GM18502 (cell line): ENCODE measurements at regions not wholly inside any gene's neighbourhood (a gene's known extent, or its start where the extent isn't known, plus 50 kb on each side); places are given as distances from the start of the nearest gene placed in this dataset.

Source experiments
- ATAC-seq: cut with Tn5 transposase; IDR thresholded peaks from one replicate; pipeline ENCODE4 v1.9.1; 2021; ENCODE audit warnings: mild to moderate bottlenecking; ENCODE audit not compliant: unreplicated experiment, poor library complexity

- ATAC-seq = no peak
Observed at GRCh38 chr5:143571642-143572624, 168.4 kb upstream of the NR3C1 start.

DNA sequence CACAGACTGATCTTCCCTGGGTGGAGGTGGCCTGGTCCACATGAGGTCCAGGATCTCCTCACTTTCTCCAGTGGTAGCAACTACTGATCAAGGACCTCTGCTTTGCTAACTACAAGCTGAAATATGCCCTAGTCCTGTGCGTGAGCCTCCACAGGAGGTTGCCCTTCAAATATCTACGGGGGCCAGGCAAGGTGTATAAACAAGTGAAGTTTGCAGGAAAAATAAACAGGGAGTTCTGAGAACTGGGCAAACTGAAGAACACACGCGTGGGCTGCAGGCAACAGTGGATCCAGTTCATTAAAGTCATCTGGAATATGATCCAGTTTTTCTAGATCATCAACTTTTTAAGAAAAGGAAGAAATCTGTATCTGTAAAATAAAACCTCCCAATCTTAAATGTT is 167.5 kb upstream of the NR3C1 start:
- ATAC-seq = no peak

- ATAC-seq = no peak
Observed at GRCh38 chr5:143569722-143570567, 166.5 kb upstream of the NR3C1 start.

DNA sequence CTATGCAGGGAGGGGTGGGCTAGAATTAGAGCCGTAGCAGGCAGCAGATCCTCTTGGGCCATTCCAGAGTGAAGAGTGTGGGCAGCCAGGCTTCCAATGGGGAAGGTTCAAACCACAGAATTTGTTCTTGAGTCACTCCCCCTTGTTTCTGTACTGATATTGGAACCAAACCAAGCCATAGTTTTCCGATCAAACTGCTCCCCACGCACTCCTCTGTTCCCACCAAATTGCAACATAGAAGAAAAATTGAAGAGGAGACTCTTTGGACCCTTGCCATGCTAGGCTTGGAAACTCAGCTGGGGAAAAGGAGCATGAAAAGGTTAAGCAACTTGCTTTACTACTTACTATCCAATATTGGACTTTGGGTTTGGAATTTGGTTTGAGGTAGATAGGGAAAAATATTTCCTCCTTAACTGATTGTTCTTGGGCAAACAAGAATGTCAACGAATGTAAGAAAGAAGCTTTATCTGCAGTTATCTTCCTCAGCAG is 165.8 kb upstream of the NR3C1 start:
- ATAC-seq = no peak

DNA sequence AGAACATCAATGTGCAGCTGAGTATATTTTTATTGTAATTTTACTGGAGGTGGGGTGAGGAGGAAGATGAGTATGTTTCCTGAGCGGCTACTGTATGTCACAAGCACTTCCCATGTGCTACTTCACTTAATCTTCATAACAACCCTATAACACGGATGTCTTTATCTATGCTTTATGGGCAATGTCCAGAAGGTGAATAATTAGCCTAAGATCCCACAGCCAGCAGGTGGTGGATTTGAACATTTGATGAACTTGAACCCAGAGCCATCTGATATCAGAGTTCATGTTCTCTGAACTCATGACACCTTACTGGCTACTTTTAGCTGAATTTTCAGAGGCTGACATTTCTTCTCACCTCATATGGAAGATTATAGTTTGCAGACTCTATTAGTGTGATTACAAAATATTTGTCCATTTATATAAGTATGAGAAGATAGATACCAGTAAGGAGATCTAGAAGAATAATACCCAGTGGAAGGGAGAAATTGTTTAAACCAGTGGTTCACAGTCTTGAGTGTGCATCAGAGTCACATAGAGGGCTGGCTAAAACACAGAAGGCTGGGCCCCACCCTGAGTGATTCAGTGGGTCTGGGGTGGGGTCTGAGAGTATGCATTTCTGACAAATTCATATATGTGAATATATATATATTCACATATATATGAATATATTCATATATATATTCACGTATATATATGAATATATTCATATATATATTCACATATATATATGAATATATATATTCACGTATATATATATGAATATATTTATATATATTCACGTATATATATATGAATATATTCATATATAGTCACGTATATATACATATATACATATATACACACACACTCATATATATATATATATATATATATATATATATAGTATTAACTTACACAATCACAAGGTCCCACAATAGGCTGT is 164.4 kb upstream of the NR3C1 start:
- ATAC-seq = no peak

DNA sequence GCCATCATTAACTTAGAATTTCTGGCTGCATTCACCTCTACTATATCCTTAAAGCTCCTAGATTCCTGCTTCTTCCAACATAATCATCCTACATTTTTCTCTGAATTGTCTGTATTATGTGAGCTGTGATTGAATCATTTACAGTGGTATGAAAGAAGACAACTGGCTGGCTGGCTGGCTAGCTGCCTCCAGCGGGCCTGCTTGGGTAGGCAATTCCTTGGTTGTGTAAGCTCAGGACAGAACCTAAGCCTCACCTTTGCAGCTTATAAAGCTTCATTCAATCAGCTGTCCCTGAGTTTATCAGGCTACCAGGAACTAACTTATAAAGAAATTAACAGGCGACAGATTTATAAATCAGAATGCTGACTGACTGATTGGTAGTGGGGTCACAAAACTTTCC is 162.7 kb upstream of the NR3C1 start:
- no peak for ATAC-seq

- ATAC-seq = peak; percentile 99
Observed at GRCh38 chr5:143564417-143564816, 160.9 kb upstream of the NR3C1 start.

- ATAC-seq = no peak
Observed at GRCh38 chr5:143562935-143563334, 159.4 kb upstream of the NR3C1 start.

GRCh38 chr5:143561219-143561618 is 157.7 kb upstream of the NR3C1 start:
- no peak for ATAC-seq

DNA sequence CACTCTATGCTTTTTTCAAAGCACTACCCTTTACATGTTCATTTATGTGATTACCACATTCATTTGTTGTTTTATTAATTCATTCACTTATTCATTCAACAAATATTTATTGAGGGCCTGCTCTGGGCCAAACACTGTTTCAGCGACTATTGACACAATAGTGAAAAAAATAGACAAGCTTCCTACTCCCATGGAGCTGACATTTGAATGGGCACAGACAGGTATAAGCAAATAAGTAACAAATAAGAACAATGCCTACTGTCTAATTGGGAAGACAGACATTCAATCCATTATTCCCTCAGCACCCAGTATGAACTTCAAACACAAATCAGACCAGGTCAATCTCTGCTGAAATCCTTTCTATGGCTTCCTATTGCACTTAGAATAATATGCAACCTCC is 156.9 kb upstream of the NR3C1 start:
- ATAC-seq = no peak

DNA sequence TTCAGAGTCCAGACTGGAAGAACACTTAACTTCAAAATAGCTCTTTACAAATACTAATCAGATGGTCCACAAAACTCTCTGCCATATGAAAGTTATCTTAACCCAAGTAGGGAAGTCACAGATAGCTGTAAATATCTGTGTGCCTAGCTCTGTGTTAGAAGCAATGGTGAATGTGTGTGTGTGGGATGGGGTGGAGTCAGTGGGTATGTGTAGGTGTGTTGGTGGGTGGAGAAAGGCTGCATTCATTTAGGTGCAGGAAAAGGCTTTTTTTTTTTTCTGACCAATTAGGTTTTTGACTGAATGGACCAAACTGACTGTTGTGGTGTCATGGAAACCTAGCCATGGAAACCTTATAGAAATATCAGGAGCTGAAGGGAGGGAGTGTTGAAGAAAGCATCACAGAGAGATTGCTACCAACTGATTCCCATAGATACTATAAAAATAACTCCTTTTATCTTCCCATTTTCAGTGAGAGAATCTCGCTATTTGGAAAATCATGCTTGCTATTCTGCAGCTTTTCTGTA is 156.2 kb upstream of the NR3C1 start:
- no peak for ATAC-seq

GRCh38 chr5:143558048-143558447 is 154.6 kb upstream of the NR3C1 start:
- ATAC-seq = no peak

- no peak for ATAC-seq
Observed at GRCh38 chr5:143557061-143557818, 153.8 kb upstream of the NR3C1 start.

DNA sequence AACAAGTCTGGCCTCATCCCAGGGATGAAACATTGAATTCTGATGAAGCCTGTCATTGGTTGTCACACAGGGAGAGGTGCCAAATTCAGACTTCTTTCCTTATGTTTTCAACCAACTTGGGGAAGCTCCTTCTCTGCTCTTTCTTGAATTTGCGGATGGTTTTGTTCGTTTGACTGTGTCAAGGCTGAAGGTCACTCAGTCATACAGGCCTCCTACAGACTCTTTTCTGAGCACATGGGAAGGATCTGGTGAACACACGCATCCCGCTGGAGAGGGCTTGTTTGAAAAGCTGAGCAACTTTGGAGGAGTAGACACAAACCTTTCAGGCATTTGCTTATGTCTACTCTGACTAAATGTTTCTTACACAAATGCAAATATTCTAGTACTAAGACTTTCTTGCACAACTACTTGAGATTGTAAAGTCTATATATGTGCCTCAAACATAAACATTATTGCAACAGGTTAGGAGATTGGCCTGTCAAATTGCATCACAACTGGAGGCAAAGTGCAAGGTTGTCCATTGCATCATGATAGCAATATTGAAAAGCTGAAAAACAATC is 151.5 kb upstream of the NR3C1 start:
- ATAC-seq = no peak

- ATAC-seq = peak; percentile 52
Observed at GRCh38 chr5:143554187-143554717, 150.8 kb upstream of the NR3C1 start.

- no peak for ATAC-seq
Observed at GRCh38 chr5:143552680-143553079, 149.2 kb upstream of the NR3C1 start.

DNA sequence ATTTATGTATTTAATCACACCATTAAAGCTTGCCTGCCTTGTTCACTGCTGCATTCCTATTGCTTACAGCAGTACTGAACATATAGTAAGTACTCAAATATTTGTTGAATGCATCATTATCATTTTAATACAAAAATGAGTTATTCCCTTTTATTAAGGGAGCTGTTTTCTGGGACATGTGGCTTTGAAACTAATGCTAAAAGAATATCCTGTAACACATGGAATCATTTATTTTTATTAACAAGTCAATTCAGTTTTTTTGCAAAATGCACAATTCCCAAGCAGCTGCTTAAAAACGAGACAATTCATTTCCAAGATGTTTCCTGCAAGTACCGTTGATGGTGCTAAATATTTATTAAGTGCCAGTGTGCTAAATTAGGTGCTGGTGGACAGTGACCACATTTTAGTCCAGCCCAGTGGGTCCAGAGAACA is 148.3 kb upstream of the NR3C1 start:
- ATAC-seq = no peak

- ATAC-seq = no peak
Observed at GRCh38 chr5:143550986-143551630, 147.6 kb upstream of the NR3C1 start.
